Suprapubic skin (tissue), 3 donors: ENCODE measurements at regions not wholly inside any gene's neighbourhood (a gene's known extent, or its start where the extent isn't known, plus 50 kb on each side); places are given as distances from the start of the nearest gene placed in this dataset.

Experiments used
- EP300 ChIP-seq: sonication (generic); formaldehyde crosslinking; IDR thresholded peaks from one replicate; pipeline ENCODE4 v1.6.1; 2017; ENCODE audit warnings: antibody characterized with exemption
- POLR2A ChIP-seq, 2 donors: fragments of 450-650 bp; IDR thresholded peaks; one replicate each; pipeline ENCODE4 v1.6.1; 2017; ENCODE audit warnings: antibody characterized with exemption in 2 of 2, mild to moderate bottlenecking in 2 of 2, moderate library complexity in 2 of 2
- TF ChIP-seq, protein P1 (sequence below), 2 donors: fragments of 200-600 bp in 1 of 2; fragments of 450-650 bp in 1 of 2; sonication (generic) in 1 of 2; IDR thresholded peaks; one replicate each; pipeline ENCODE4 v1.5.1; 2016 to 2019; ENCODE audit warnings: antibody characterized with exemption in 2 of 2, mild to moderate bottlenecking in 1 of 2, moderate library complexity in 1 of 2

DNA sequence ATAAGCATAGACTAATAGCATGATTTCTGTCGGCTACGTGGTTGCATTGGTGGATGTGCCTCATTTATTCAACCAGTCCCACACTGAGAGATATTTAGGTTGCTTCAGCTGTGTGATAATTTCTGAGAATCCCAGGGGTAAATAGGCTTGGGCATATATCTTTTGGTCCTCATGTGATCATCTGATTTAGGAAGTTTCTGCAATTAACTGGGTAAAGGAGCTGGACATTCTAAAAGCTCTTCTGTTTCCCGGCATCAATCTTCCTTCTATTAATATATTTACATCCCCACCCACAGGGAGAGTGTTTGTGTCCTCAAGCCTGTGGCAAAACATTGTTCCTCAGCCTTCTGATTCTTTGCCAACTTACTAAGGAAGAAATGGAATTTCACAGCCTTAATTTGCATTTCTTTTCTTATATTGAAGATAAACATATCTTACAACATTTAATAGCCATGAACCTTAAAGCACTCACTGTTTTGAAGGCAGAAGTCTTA, 431.6 kb downstream of the RFC3 start:
- TF ChIP-seq, protein P1, sequence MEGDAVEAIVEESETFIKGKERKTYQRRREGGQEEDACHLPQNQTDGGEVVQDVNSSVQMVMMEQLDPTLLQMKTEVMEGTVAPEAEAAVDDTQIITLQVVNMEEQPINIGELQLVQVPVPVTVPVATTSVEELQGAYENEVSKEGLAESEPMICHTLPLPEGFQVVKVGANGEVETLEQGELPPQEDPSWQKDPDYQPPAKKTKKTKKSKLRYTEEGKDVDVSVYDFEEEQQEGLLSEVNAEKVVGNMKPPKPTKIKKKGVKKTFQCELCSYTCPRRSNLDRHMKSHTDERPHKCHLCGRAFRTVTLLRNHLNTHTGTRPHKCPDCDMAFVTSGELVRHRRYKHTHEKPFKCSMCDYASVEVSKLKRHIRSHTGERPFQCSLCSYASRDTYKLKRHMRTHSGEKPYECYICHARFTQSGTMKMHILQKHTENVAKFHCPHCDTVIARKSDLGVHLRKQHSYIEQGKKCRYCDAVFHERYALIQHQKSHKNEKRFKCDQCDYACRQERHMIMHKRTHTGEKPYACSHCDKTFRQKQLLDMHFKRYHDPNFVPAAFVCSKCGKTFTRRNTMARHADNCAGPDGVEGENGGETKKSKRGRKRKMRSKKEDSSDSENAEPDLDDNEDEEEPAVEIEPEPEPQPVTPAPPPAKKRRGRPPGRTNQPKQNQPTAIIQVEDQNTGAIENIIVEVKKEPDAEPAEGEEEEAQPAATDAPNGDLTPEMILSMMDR (IDR thresholded peaks at IDR 0.05), result no peak
- no peak for TF ChIP-seq EP300
- no peak for TF ChIP-seq POLR2A (IDR thresholded peaks at IDR 0.05)
